ENCODE measurements at regions not wholly inside any gene's neighbourhood (a gene's known extent, or its start where the extent isn't known, plus 50 kb on each side); places are given as distances from the start of the nearest gene placed in this dataset.

- TF ChIP-seq SREBF2 (IDR thresholded peaks at IDR 0.05) (no peak), MAFK (IDR thresholded peaks at IDR 0.05; ENCODE audit: partially characterized antibody) (no peak), EP300 (IDR thresholded peaks at IDR 0.05) (no peak)
Observed at GRCh38 chr7:145497911-145498525, 618.6 kb upstream of the CNTNAP2 start.

All from A549 (cell line).